ENCODE measurements at regions not wholly inside any gene's neighbourhood (a gene's known extent, or its start where the extent isn't known, plus 50 kb on each side); places are given as distances from the start of the nearest gene placed in this dataset.

- H3K4me1 ChIP-seq (ENCODE audit: control insufficient read depth, insufficient read depth, low read length), result no peaks in the 10 kb centered on the region
- no peaks in the 10 kb centered on the region for H3K36me3 ChIP-seq (ENCODE audit: control insufficient read depth, insufficient read depth, low read length)
- H3K9ac ChIP-seq (ENCODE audit: low read length), result no peak overlapping the region
- H3K27ac ChIP-seq (ENCODE audit: low read depth, low read length), result no peak overlapping the region
- no peaks in the 10 kb centered on the region for H3K27me3 ChIP-seq (ENCODE audit: control insufficient read depth, insufficient read depth, low read length)
- H3K4me3 ChIP-seq (ENCODE audit: low read length), result no peak overlapping the region
Observed at GRCh38 chr7:17613338-17614041, 315.0 kb downstream of the AHR start.

GRCh38 chr7:17617380-17617779 is 318.9 kb downstream of the AHR start:
- Histone ChIP-seq H3K36me3 (ENCODE audit: control insufficient read depth, insufficient read depth, low read length) (no peaks in the 10 kb centered on the region), H3K27ac (ENCODE audit: low read depth, low read length) (no peak overlapping the region), H3K27me3 (ENCODE audit: control insufficient read depth, insufficient read depth, low read length) (no peaks in the 10 kb centered on the region), H3K4me3 (ENCODE audit: low read length) (no peak overlapping the region), H3K4me1 (ENCODE audit: control insufficient read depth, insufficient read depth, low read length) (no peaks in the 10 kb centered on the region), H3K9ac (ENCODE audit: low read length) (no peak overlapping the region)

GRCh38 chr7:17617857-17618651 is 319.6 kb downstream of the AHR start:
- Histone ChIP-seq H3K4me1 (ENCODE audit: control insufficient read depth, insufficient read depth, low read length) (no peaks in the 10 kb centered on the region), H3K27me3 (ENCODE audit: control insufficient read depth, insufficient read depth, low read length) (no peaks in the 10 kb centered on the region), H3K27ac (ENCODE audit: low read depth, low read length) (no peak overlapping the region), H3K36me3 (ENCODE audit: control insufficient read depth, insufficient read depth, low read length) (no peaks in the 10 kb centered on the region), H3K9ac (ENCODE audit: low read length) (no peak overlapping the region), H3K4me3 (ENCODE audit: low read length) (no peak overlapping the region)

- Histone ChIP-seq H3K4me3 (ENCODE audit: low read length) (no peak overlapping the region), H3K4me1 (ENCODE audit: control insufficient read depth, insufficient read depth, low read length) (no peaks in the 10 kb centered on the region), H3K9ac (ENCODE audit: low read length) (no peak overlapping the region), H3K36me3 (ENCODE audit: control insufficient read depth, insufficient read depth, low read length) (no peaks in the 10 kb centered on the region), H3K27me3 (ENCODE audit: control insufficient read depth, insufficient read depth, low read length) (no peaks in the 10 kb centered on the region), H3K27ac (ENCODE audit: low read depth, low read length) (no peak overlapping the region)
Observed at GRCh38 chr7:17618652-17618974, 320.2 kb downstream of the AHR start.

- no peaks in the 10 kb centered on the region for H3K4me1 ChIP-seq (ENCODE audit: control insufficient read depth, insufficient read depth, low read length)
- no peaks in the 10 kb centered on the region for H3K27me3 ChIP-seq (ENCODE audit: control insufficient read depth, insufficient read depth, low read length)
- H3K36me3 ChIP-seq (ENCODE audit: control insufficient read depth, insufficient read depth, low read length), result no peaks in the 10 kb centered on the region
- H3K27ac ChIP-seq (ENCODE audit: low read depth, low read length), result no peak overlapping the region
- no peak overlapping the region for H3K9ac ChIP-seq (ENCODE audit: low read length)
- no peak overlapping the region for H3K4me3 ChIP-seq (ENCODE audit: low read length)
Observed at GRCh38 chr7:17619196-17619818, 320.9 kb downstream of the AHR start.

- no peak overlapping the region for H3K27ac ChIP-seq (ENCODE audit: low read depth, low read length)
- no peak overlapping the region for H3K4me3 ChIP-seq (ENCODE audit: low read length)
- no peak overlapping the region for H3K9ac ChIP-seq (ENCODE audit: low read length)
- H3K36me3 ChIP-seq (ENCODE audit: control insufficient read depth, insufficient read depth, low read length), result no peaks in the 10 kb centered on the region
- no peaks in the 10 kb centered on the region for H3K27me3 ChIP-seq (ENCODE audit: control insufficient read depth, insufficient read depth, low read length)
- H3K4me1 ChIP-seq (ENCODE audit: control insufficient read depth, insufficient read depth, low read length), result no peaks in the 10 kb centered on the region
Observed at GRCh38 chr7:17620566-17620965, 319.7 kb downstream of the SNX13 start.

- Histone ChIP-seq H3K27me3 (ENCODE audit: control insufficient read depth, insufficient read depth, low read length) (no peaks in the 10 kb centered on the region), H3K4me1 (ENCODE audit: control insufficient read depth, insufficient read depth, low read length) (no peaks in the 10 kb centered on the region), H3K27ac (ENCODE audit: low read depth, low read length) (no peak overlapping the region), H3K4me3 (ENCODE audit: low read length) (no peak overlapping the region), H3K9ac (ENCODE audit: low read length) (no peak overlapping the region), H3K36me3 (ENCODE audit: control insufficient read depth, insufficient read depth, low read length) (no peaks in the 10 kb centered on the region)
Observed at GRCh38 chr7:17622451-17622850, 317.8 kb downstream of the SNX13 start.

- Histone ChIP-seq H3K27ac (ENCODE audit: low read depth, low read length) (no peak overlapping the region), H3K4me3 (ENCODE audit: low read length) (no peak overlapping the region)
Observed at GRCh38 chr7:17623546-17624185, 316.6 kb downstream of the SNX13 start.

GRCh38 chr7:17624379-17624778 is 315.9 kb downstream of the SNX13 start:
- Histone ChIP-seq H3K27ac (ENCODE audit: low read depth, low read length) (no peak overlapping the region), H3K36me3 (ENCODE audit: control insufficient read depth, insufficient read depth, low read length) (no peaks in the 10 kb centered on the region), H3K27me3 (ENCODE audit: control insufficient read depth, insufficient read depth, low read length) (no peaks in the 10 kb centered on the region), H3K4me1 (ENCODE audit: control insufficient read depth, insufficient read depth, low read length) (no peaks in the 10 kb centered on the region), H3K4me3 (ENCODE audit: low read length) (no peak overlapping the region), H3K9ac (ENCODE audit: low read length) (no peak overlapping the region)

More at GRCh38 chr7:17623546-17624185, 316.6 kb downstream of the SNX13 start:
- H3K36me3 ChIP-seq (ENCODE audit: control insufficient read depth, insufficient read depth, low read length), result no peaks in the 10 kb centered on the region
- no peaks in the 10 kb centered on the region for H3K4me1 ChIP-seq (ENCODE audit: control insufficient read depth, insufficient read depth, low read length)
- H3K9ac ChIP-seq (ENCODE audit: low read length), result no peak overlapping the region
- no peaks in the 10 kb centered on the region for H3K27me3 ChIP-seq (ENCODE audit: control insufficient read depth, insufficient read depth, low read length)

- Histone ChIP-seq H3K27ac (ENCODE audit: low read depth, low read length) (no peak overlapping the region), H3K9ac (ENCODE audit: low read length) (no peak overlapping the region), H3K4me1 (ENCODE audit: control insufficient read depth, insufficient read depth, low read length) (no peaks in the 10 kb centered on the region), H3K36me3 (ENCODE audit: control insufficient read depth, insufficient read depth, low read length) (no peaks in the 10 kb centered on the region), H3K4me3 (ENCODE audit: low read length) (no peak overlapping the region), H3K27me3 (ENCODE audit: control insufficient read depth, insufficient read depth, low read length) (no peaks in the 10 kb centered on the region)
Observed at GRCh38 chr7:17625043-17625442, 315.3 kb downstream of the SNX13 start.

- H3K27me3 ChIP-seq (ENCODE audit: control insufficient read depth, insufficient read depth, low read length), result no peaks in the 10 kb centered on the region
Observed at GRCh38 chr7:17626235-17626634, 314.1 kb downstream of the SNX13 start.

GRCh38 chr7:17631061-17631460 is 309.2 kb downstream of the SNX13 start:
- H3K4me3 ChIP-seq (ENCODE audit: low read length), result no peak overlapping the region
- no peak overlapping the region for H3K27ac ChIP-seq (ENCODE audit: low read depth, low read length)
- H3K36me3 ChIP-seq (ENCODE audit: control insufficient read depth, insufficient read depth, low read length), result no peaks in the 10 kb centered on the region

More at GRCh38 chr7:17626235-17626634, 314.1 kb downstream of the SNX13 start:
- Histone ChIP-seq H3K36me3 (ENCODE audit: control insufficient read depth, insufficient read depth, low read length) (no peaks in the 10 kb centered on the region), H3K4me3 (ENCODE audit: low read length) (no peak overlapping the region), H3K27ac (ENCODE audit: low read depth, low read length) (no peak overlapping the region), H3K4me1 (ENCODE audit: control insufficient read depth, insufficient read depth, low read length) (no peaks in the 10 kb centered on the region), H3K9ac (ENCODE audit: low read length) (no peak overlapping the region)

More at GRCh38 chr7:17631061-17631460, 309.2 kb downstream of the SNX13 start:
- Histone ChIP-seq H3K27me3 (ENCODE audit: control insufficient read depth, insufficient read depth, low read length) (no peaks in the 10 kb centered on the region), H3K4me1 (ENCODE audit: control insufficient read depth, insufficient read depth, low read length) (no peaks in the 10 kb centered on the region), H3K9ac (ENCODE audit: low read length) (no peak overlapping the region)

Measured in rectal smooth muscle tissue (tissue), 1 donor.